ENCODE measurements at regions not wholly inside any gene's neighbourhood (a gene's known extent, or its start where the extent isn't known, plus 50 kb on each side); places are given as distances from the start of the nearest gene placed in this dataset.
"Not testable (repeated sequence)": the region's sequence is repeated elsewhere in the genome, so short reads cannot be mapped to it uniquely, and the experiment has no call there.

GRCh38 chr3:94799420-94800060, 736.7 kb downstream of the NSUN3 start:
- ChIA-PET CTCF (interaction anchor here (0.6 kb wide), 1 partner anchor 123 kb away, joined by 3 read pairs; no protein-coding TSS in a partner anchor), POLR2A (no interaction called here)
- Histone ChIP-seq H3K27ac (ENCODE audit: insufficient read depth in 1 of 2, low read depth in 1 of 2, low read length in 2 of 2, poor library complexity in 1 of 2, severe bottlenecking in 2 of 2) (no peak overlapping the region), H3K4me1 (ENCODE audit: control extremely low read depth in 1 of 4, control insufficient read depth in 4 of 4, insufficient read depth in 4 of 4, low read length in 3 of 4) (no peaks in the 10 kb centered on the region), H3K4me3 (ENCODE audit: control insufficient read depth in 1 of 7, extremely low read depth in 1 of 7, insufficient read depth in 4 of 7, low read depth in 2 of 7, low read length in 6 of 7) (no peak overlapping the region), H3K36me3 (ENCODE audit: control insufficient read depth in 4 of 4, insufficient read depth in 4 of 4, low read length in 3 of 4) (no peaks in the 10 kb centered on the region), H3K9me3 (ENCODE audit: control extremely low read depth in 1 of 5, control insufficient read depth in 4 of 5, insufficient read depth in 2 of 5, low read depth in 1 of 5, low read length in 4 of 5) (no peaks in the 10 kb centered on the region), H3K27me3 (replicated peaks in 2 of 5; ENCODE audit: control insufficient read depth in 4 of 5, insufficient read depth in 5 of 5, low read length in 4 of 5) (no peaks in the 10 kb centered on the region)
- no CpG with 5 or more reads among the region's 1 CpG for WGBS (ENCODE audit: insufficient coverage)
- no peak for DNase-seq

DNA sequence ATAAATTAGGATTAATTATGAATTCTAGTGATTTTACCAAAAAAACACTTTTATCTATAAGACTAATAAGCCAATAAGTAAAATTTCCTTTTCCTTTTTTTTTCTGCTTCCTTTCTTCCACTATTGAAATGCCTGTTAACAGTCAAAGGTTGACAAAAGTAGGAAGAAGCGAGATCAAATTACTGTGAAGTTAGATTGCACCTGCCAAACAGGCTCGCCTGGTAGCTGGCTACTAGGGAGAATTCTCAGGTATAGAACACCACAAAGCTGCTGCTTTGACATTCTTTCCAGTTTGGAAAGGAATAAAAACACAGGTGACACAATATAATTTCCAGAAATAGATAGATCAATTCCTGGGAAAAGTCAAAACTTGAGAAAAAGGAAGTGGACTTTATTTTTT, 749.0 kb downstream of the NSUN3 start:
- no CpG with 5 or more reads among the region's 2 CpGs for WGBS (ENCODE audit: insufficient coverage)
- no peaks in the 10 kb centered on the region for H3K27me3 ChIP-seq (replicated peaks in 2 of 5; ENCODE audit: control insufficient read depth in 4 of 5, insufficient read depth in 5 of 5, low read length in 4 of 5)
- H3K36me3 ChIP-seq (ENCODE audit: control insufficient read depth in 4 of 4, insufficient read depth in 4 of 4, low read length in 3 of 4): no peaks in the 10 kb centered on the region
- H3K27ac ChIP-seq (ENCODE audit: insufficient read depth in 1 of 2, low read depth in 1 of 2, low read length in 2 of 2, poor library complexity in 1 of 2, severe bottlenecking in 2 of 2): no peak overlapping the region
- H3K4me3 ChIP-seq (ENCODE audit: control insufficient read depth in 1 of 7, extremely low read depth in 1 of 7, insufficient read depth in 4 of 7, low read depth in 2 of 7, low read length in 6 of 7): no peak overlapping the region
- no peak for DNase-seq
- ChIA-PET CTCF (no interaction called here), POLR2A (no interaction called here)
- no peaks in the 10 kb centered on the region for H3K4me1 ChIP-seq (ENCODE audit: control extremely low read depth in 1 of 4, control insufficient read depth in 4 of 4, insufficient read depth in 4 of 4, low read length in 3 of 4)
- no peaks in the 10 kb centered on the region for H3K9me3 ChIP-seq (ENCODE audit: control extremely low read depth in 1 of 5, control insufficient read depth in 4 of 5, insufficient read depth in 2 of 5, low read depth in 1 of 5, low read length in 4 of 5)

DNA sequence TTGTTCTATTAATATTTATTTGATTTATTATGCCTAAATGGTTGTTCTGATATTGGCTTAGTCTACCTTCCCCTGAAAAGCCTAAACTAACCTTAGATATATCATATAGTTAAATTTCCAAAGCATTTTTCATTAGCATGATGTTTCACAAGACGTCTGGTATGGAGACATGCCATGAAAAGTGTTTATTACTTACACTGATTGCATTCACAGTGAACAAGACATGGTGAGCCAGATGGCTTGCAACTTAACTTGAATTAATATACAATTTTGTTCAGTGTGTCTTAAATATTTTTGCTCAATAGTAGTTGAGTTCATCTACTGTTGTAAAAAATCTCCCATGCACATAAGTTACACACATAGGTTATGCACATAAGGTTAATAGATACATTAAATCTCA, 758.4 kb downstream of the NSUN3 start:
- no peak overlapping the region for H3K4me3 ChIP-seq (ENCODE audit: control insufficient read depth in 1 of 7, extremely low read depth in 1 of 7, insufficient read depth in 4 of 7, low read depth in 2 of 7, low read length in 6 of 7)
- CTCF ChIA-PET: no interaction called here
- 75% methylated on average over 1 of the region's 1 CpG for WGBS (ENCODE audit: insufficient coverage)

GRCh38 chr3:94822298-94822697, 759.4 kb downstream of the NSUN3 start:
- no peak for DNase-seq
- 100% methylated on average over 1 of the region's 2 CpGs for WGBS (ENCODE audit: insufficient coverage)
- no peaks in the 10 kb centered on the region for H3K9me3 ChIP-seq (ENCODE audit: control extremely low read depth in 1 of 5, control insufficient read depth in 4 of 5, insufficient read depth in 2 of 5, low read depth in 1 of 5, low read length in 4 of 5)
- no peaks in the 10 kb centered on the region for H3K27me3 ChIP-seq (replicated peaks in 2 of 5; ENCODE audit: control insufficient read depth in 4 of 5, insufficient read depth in 5 of 5, low read length in 4 of 5)
- H3K27ac ChIP-seq (ENCODE audit: insufficient read depth in 1 of 2, low read depth in 1 of 2, low read length in 2 of 2, poor library complexity in 1 of 2, severe bottlenecking in 2 of 2): no peak overlapping the region
- no peaks in the 10 kb centered on the region for H3K4me1 ChIP-seq (ENCODE audit: control extremely low read depth in 1 of 4, control insufficient read depth in 4 of 4, insufficient read depth in 4 of 4, low read length in 3 of 4)
- no peak overlapping the region for H3K4me3 ChIP-seq (ENCODE audit: control insufficient read depth in 1 of 7, extremely low read depth in 1 of 7, insufficient read depth in 4 of 7, low read depth in 2 of 7, low read length in 6 of 7)
- POLR2A ChIA-PET: no interaction called here
- no peaks in the 10 kb centered on the region for H3K36me3 ChIP-seq (ENCODE audit: control insufficient read depth in 4 of 4, insufficient read depth in 4 of 4, low read length in 3 of 4)
- CTCF ChIA-PET: no interaction called here

More for the DNA sequence above, 758.4 kb downstream of the NSUN3 start:
- DNase-seq: no peak
- H3K9me3 ChIP-seq (ENCODE audit: control extremely low read depth in 1 of 5, control insufficient read depth in 4 of 5, insufficient read depth in 2 of 5, low read depth in 1 of 5, low read length in 4 of 5): no peaks in the 10 kb centered on the region
- no peak overlapping the region for H3K27ac ChIP-seq (ENCODE audit: insufficient read depth in 1 of 2, low read depth in 1 of 2, low read length in 2 of 2, poor library complexity in 1 of 2, severe bottlenecking in 2 of 2)
- H3K36me3 ChIP-seq (ENCODE audit: control insufficient read depth in 4 of 4, insufficient read depth in 4 of 4, low read length in 3 of 4): no peaks in the 10 kb centered on the region
- no peaks in the 10 kb centered on the region for H3K27me3 ChIP-seq (replicated peaks in 2 of 5; ENCODE audit: control insufficient read depth in 4 of 5, insufficient read depth in 5 of 5, low read length in 4 of 5)
- POLR2A ChIA-PET: no interaction called here
- no peaks in the 10 kb centered on the region for H3K4me1 ChIP-seq (ENCODE audit: control extremely low read depth in 1 of 4, control insufficient read depth in 4 of 4, insufficient read depth in 4 of 4, low read length in 3 of 4)

DNA sequence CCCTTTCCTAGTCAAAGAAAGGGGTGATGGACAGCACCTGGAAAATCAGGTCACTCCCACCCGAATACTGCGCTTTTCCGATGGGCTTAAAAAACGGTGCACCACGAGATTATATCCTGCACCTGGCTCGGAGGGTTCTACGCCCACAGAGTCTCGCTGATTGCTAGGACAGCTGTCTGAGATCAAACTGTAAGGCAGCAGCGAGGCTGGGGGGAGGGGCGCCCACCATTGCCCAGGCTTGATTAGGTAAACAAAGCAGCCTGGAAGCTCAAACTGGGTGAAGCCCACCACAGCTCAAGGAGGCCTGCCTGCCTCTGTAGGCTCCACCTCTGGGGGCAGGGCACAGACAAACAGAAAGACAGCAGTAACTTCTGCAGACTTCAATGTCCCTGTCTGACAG, 783.4 kb downstream of the NSUN3 start:
- POLR2A ChIA-PET; H3K27ac ChIP-seq (ENCODE audit: insufficient read depth in 1 of 2, low read depth in 1 of 2, low read length in 2 of 2, poor library complexity in 1 of 2, severe bottlenecking in 2 of 2); DNase-seq; H3K27me3 ChIP-seq (replicated peaks in 2 of 5; ENCODE audit: control insufficient read depth in 4 of 5, insufficient read depth in 5 of 5, low read length in 4 of 5); CTCF ChIA-PET; H3K4me3 ChIP-seq (ENCODE audit: control insufficient read depth in 1 of 7, extremely low read depth in 1 of 7, insufficient read depth in 4 of 7, low read depth in 2 of 7, low read length in 6 of 7); H3K9me3 ChIP-seq (ENCODE audit: control extremely low read depth in 1 of 5, control insufficient read depth in 4 of 5, insufficient read depth in 2 of 5, low read depth in 1 of 5, low read length in 4 of 5); H3K36me3 ChIP-seq (ENCODE audit: control insufficient read depth in 4 of 4, insufficient read depth in 4 of 4, low read length in 3 of 4); H3K4me1 ChIP-seq (ENCODE audit: control extremely low read depth in 1 of 4, control insufficient read depth in 4 of 4, insufficient read depth in 4 of 4, low read length in 3 of 4): not testable (repeated sequence)
- 95% methylated on average over 8 of the region's 10 CpGs for WGBS (ENCODE audit: insufficient coverage)

DNA sequence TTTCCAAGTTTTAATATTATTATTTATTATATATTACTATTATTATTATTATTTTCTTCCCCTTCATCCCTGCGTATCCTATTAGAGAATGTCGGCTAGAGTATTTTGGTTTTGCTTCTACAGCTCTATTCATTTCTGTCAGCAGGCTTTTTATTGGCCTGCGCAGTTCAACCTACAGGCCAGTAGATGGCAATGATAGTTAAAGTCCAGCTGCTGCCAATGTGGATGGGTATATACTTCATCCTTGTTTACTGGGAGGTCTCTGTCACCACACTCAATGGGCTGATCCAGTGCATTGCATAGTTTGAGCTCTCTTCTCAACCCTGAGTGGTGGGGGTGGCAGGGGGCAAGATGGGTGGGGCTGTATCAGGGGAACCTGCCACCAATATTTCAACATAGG, 799.8 kb downstream of the NSUN3 start:
- DNase-seq: peak in 2 of 3 donors; percentile 4 to 14
- H3K4me3 ChIP-seq (ENCODE audit: control insufficient read depth in 1 of 7, extremely low read depth in 1 of 7, insufficient read depth in 4 of 7, low read depth in 2 of 7, low read length in 6 of 7): no peak overlapping the region
- H3K36me3 ChIP-seq (ENCODE audit: control insufficient read depth in 4 of 4, insufficient read depth in 4 of 4, low read length in 3 of 4): no peaks in the 10 kb centered on the region
- WGBS (ENCODE audit: insufficient coverage): 83% methylated on average over 2 of the region's 3 CpGs
- ChIA-PET POLR2A (no interaction called here), CTCF (no interaction called here)
- H3K4me1 ChIP-seq (ENCODE audit: control extremely low read depth in 1 of 4, control insufficient read depth in 4 of 4, insufficient read depth in 4 of 4, low read length in 3 of 4): no peaks in the 10 kb centered on the region
- no peaks in the 10 kb centered on the region for H3K27me3 ChIP-seq (replicated peaks in 2 of 5; ENCODE audit: control insufficient read depth in 4 of 5, insufficient read depth in 5 of 5, low read length in 4 of 5)
- peaks cover 4 to 10% (median 8%) of the 10 kb centered on the region in 5 experiments for H3K9me3 ChIP-seq (ENCODE audit: control extremely low read depth in 1 of 5, control insufficient read depth in 4 of 5, insufficient read depth in 2 of 5, low read depth in 1 of 5, low read length in 4 of 5)
- H3K27ac ChIP-seq (ENCODE audit: insufficient read depth in 1 of 2, low read depth in 1 of 2, low read length in 2 of 2, poor library complexity in 1 of 2, severe bottlenecking in 2 of 2): no peak overlapping the region

DNA sequence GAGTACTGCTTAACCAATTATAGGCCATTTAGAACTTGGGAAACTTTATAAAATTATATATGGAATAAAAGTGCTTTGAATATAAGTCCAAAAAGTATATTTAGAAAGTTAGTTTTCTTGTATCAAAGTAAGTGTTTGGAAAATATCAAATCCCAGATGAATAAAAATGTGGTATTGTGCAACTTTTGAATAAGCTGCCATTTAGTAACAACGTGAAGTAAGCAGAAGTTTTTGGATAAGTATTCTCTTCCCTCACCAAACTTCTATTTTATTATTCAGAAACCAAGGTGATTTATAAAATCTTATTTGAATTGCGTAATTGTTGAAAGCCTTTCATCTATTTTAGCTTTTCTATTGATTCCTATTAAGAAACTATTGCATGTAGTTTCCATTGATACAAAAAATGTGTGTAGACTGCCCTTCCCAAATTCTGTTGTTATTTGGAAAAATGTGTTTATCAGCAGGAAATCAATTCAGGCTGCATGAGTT, 806.2 kb downstream of the NSUN3 start:
- peaks cover 2 to 5% (median 4%) of the 10 kb centered on the region in 5 experiments for H3K9me3 ChIP-seq (ENCODE audit: control extremely low read depth in 1 of 5, control insufficient read depth in 4 of 5, insufficient read depth in 2 of 5, low read depth in 1 of 5, low read length in 4 of 5)
- H3K4me1 ChIP-seq (ENCODE audit: control extremely low read depth in 1 of 4, control insufficient read depth in 4 of 4, insufficient read depth in 4 of 4, low read length in 3 of 4): no peaks in the 10 kb centered on the region
- ChIA-PET CTCF (no interaction called here), POLR2A (no interaction called here)
- H3K27ac ChIP-seq (ENCODE audit: insufficient read depth in 1 of 2, low read depth in 1 of 2, low read length in 2 of 2, poor library complexity in 1 of 2, severe bottlenecking in 2 of 2): no peak overlapping the region
- H3K36me3 ChIP-seq (ENCODE audit: control insufficient read depth in 4 of 4, insufficient read depth in 4 of 4, low read length in 3 of 4): no peaks in the 10 kb centered on the region
- WGBS (ENCODE audit: insufficient coverage): no CpG with 5 or more reads among the region's 2 CpGs
- H3K27me3 ChIP-seq (replicated peaks in 2 of 5; ENCODE audit: control insufficient read depth in 4 of 5, insufficient read depth in 5 of 5, low read length in 4 of 5): no peaks in the 10 kb centered on the region
- no peak overlapping the region for H3K4me3 ChIP-seq (ENCODE audit: control insufficient read depth in 1 of 7, extremely low read depth in 1 of 7, insufficient read depth in 4 of 7, low read depth in 2 of 7, low read length in 6 of 7)
- DNase-seq: no peak
